ENCODE measurements at regions not wholly inside any gene's neighbourhood (a gene's known extent, or its start where the extent isn't known, plus 50 kb on each side); places are given as distances from the start of the nearest gene placed in this dataset.

DNA sequence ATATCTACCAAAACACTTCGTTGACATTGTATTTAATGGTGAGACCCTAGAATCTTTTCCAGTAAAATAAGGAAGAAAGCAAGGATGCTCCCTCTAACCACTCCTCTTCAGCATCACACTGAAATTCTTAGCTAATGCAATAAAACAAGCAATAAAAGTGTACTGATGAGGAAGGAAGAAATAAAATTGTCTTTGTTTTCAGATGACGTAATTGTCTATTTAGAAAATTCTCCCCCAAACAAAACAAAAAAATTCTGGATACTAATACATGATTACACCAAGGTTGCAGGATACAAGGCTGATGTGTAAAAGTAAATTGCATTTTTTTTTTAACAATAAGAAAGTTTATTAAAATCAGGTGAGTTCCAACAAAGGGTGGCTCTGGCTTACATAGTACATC lies 205.0 kb upstream of the SSTR4 start:
- Histone ChIP-seq H3K27ac (ENCODE audit: insufficient read depth, low read length) (no peak overlapping the region), H4K5ac (ENCODE audit: low read depth, low read length) (no peak overlapping the region), H3K9me3 (ENCODE audit: control insufficient read depth, insufficient read depth, low read length) (no peaks in the 10 kb centered on the region), H2AK5ac (ENCODE audit: low read depth, low read length) (no peak overlapping the region), H3K27me3 (ENCODE audit: control insufficient read depth, insufficient read depth, low read length) (peaks cover 2% of the 10 kb centered on the region; the same call in 1 of the 2 replicates), H3K4ac (ENCODE audit: low read depth, low read length) (no peak overlapping the region), H3K4me3 (ENCODE audit: insufficient read depth, low read depth, low read length) (no peak overlapping the region), H2BK20ac (ENCODE audit: low read depth, low read length) (no peak overlapping the region), H3K36me3 (ENCODE audit: control insufficient read depth, insufficient read depth, low read length) (no peaks in the 10 kb centered on the region), H3K4me2 (ENCODE audit: low read depth, low read length) (no peak overlapping the region), H4K8ac (ENCODE audit: low read depth in 2 of 2, low read length in 2 of 2) (no peak overlapping the region), H4K20me1 (ENCODE audit: insufficient read depth, low read length) (no peaks in the 10 kb centered on the region), H3K18ac (ENCODE audit: low read depth, low read length) (no peak overlapping the region), H4K91ac (ENCODE audit: insufficient read depth, low read depth, low read length) (no peak overlapping the region), H2BK120ac (ENCODE audit: low read depth, low read length) (no peak overlapping the region), H3K23ac (ENCODE audit: low read depth, low read length) (no peak overlapping the region), H2AFZ (replicated peaks; ENCODE audit: low read length, poor library complexity) (no peak overlapping the region), H3K9ac (ENCODE audit: low read depth, low read length) (no peak overlapping the region), H2AK9ac (replicated peaks; ENCODE audit: low read depth, low read length, poor library complexity) (no peak overlapping the region), H2BK5ac (ENCODE audit: low read depth, low read length, poor library complexity, severe bottlenecking) (no peak overlapping the region), H2BK15ac (ENCODE audit: low read depth, low read length) (no peak overlapping the region), H3K14ac (replicated peaks; ENCODE audit: low read depth, low read length) (no peak overlapping the region), H3K79me1 (ENCODE audit: low read depth in 1 of 2, low read length in 2 of 2) (no peaks in the 10 kb centered on the region), H3K56ac (ENCODE audit: extremely low read depth, insufficient read depth, low read length) (no peak overlapping the region), H3K4me1 (ENCODE audit: control insufficient read depth, insufficient read depth, low read length) (no peaks in the 10 kb centered on the region; the same call in 1 of the 2 replicates), H3K9me1 (ENCODE audit: insufficient read depth, low read length) (no peaks in the 10 kb centered on the region)
- WGBS, 2 experiments (ENCODE audit: extremely low coverage in 2 of 2, insufficient read length in 1 of 2), result no CpG with 5 or more reads among the region's 2 CpGs
- TF ChIP-seq MXI1 (IDR thresholded peaks at IDR 0.05; ENCODE audit: borderline replicate concordance, low read depth, low read length) (no peak), ELK1 (IDR thresholded peaks at IDR 0.05; ENCODE audit: borderline replicate concordance, low read depth, low read length) (no peak), SMC3 (IDR thresholded peaks at IDR 0.05; ENCODE audit: low read depth, low read length) (no peak), MAZ (IDR thresholded peaks at IDR 0.05; ENCODE audit: borderline replicate concordance, low read depth, low read length) (no peak), NFE2L2 (IDR thresholded peaks at IDR 0.05; ENCODE audit: low read depth, low read length) (no peak), USF2 (IDR thresholded peaks at IDR 0.05; ENCODE audit: low read depth, low read length) (no peak), FOS (IDR thresholded peaks at IDR 0.05; ENCODE audit: low read depth, low read length) (no peak), CEBPB (IDR thresholded peaks at IDR 0.05; ENCODE audit: low read depth, low read length) (no peak), POLR2A (IDR thresholded peaks at IDR 0.05; ENCODE audit: low read depth, low read length) (no peak), CTCF (conservative IDR thresholded peaks at IDR 0.05; ENCODE audit: low read depth, low read length) (no peak), CHD1 (IDR thresholded peaks at IDR 0.05; ENCODE audit: low read depth, low read length) (no peak), BHLHE40 (IDR thresholded peaks at IDR 0.05; ENCODE audit: low read depth, low read length) (no peak), RCOR1 (IDR thresholded peaks at IDR 0.05; ENCODE audit: insufficient replicate concordance, low read length) (no peak), MAFK (IDR thresholded peaks at IDR 0.05; ENCODE audit: low read depth, low read length) (no peak)
- ATAC-seq (ENCODE audit: low read depth) (no peak), DNase-seq (no peak)
- CTCF ChIA-PET, result no interaction called here
- POLR2A ChIA-PET (ENCODE audit: unreplicated experiment), result no interaction called here
- no TSS peak for BruUV-seq (replicated peaks)
- in situ Hi-C loops (cut with MboI; ENCODE audit: low sequenced_read_pairs), result no loop called here
- dilution Hi-C loops (cut with HindIII; ENCODE audit: low sequenced_read_pairs, unreplicated experiment), result no loop called here
- intact Hi-C loops (cut with micrococcal nuclease), result no loop called here
